ENCODE measurements at regions not wholly inside any gene's neighbourhood (a gene's known extent, or its start where the extent isn't known, plus 50 kb on each side); places are given as distances from the start of the nearest gene placed in this dataset.

DNA sequence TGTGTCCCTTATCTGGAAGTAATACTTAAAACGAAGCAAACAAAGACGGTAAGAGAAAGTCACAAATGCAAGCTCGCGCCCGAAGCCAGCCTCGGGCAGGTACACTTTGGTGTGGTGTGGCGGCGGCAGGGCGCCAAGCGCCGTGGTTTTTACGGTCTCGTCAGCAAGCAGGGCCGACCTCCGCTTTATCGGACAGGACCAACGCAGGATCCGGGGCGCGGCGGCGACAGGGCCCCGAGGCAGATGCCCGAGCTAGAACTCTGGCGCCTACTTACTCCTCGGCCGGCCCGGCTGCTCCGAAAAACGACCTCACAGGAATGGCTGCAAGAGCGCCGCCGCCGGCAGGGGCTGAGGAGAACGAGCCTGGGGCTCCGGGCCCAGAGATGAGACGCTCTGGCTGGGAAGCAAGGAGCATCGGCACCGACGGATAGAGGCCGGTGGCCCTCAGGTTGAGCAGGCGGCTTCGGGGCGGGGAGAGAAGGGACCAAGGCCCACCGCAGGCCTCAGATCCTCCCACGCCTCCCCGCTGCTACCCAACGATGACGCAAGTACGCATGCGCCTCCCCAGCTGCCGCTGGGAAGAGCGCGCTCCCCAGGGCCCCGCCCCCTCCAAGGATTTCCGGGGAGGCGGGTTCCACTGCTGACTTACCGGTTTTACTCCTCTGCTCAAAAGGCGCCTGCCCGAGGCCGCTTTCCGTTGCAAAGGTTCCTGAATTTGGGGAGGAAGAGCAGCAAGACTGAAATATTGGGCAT, 60.6 kb downstream of the FAM217A start (continued):
- TF ChIP-seq ELF1 (tag; IDR thresholded peaks at IDR 0.05) (peak; percentile 82), ILK (tag; IDR thresholded peaks at IDR 0.05; ENCODE audit: borderline replicate concordance, low read depth) (no peak), MEF2A (IDR thresholded peaks at IDR 0.05; ENCODE audit: control insufficient read depth, low read depth, low read length) (no peak), SMARCA5 (IDR thresholded peaks at IDR 0.05) (no peak), RAD21 (CRISPR knock-in tag; conservative IDR thresholded peaks at IDR 0.05 in 1 of 2, IDR thresholded peaks at IDR 0.05 in 1 of 2) (no peak), HIVEP1 (CRISPR knock-in tag; IDR thresholded peaks at IDR 0.05) (peak; percentile 78; the same call in 1 of the 2 replicates), PML (IDR thresholded peaks at IDR 0.05; ENCODE audit: low read length) (peak; percentile 75), SIN3B (IDR thresholded peaks at IDR 0.05; ENCODE audit: low read depth) (peak; percentile 71; the same call in 1 of the 2 replicates), TGIF2 (CRISPR knock-in tag; IDR thresholded peaks at IDR 0.05) (no peak), MCM7 (IDR thresholded peaks at IDR 0.05) (no peak), GTF2E2 (tag; IDR thresholded peaks at IDR 0.05) (peak; percentile 73; the same call in 1 of the 2 replicates), TEAD1 (CRISPR knock-in tag; IDR thresholded peaks at IDR 0.05) (peak; percentile 70 to 73; a peak in 2 of 4 replicates), PCBP2 (IDR thresholded peaks at IDR 0.05; ENCODE audit: low read depth, low read length, poor library complexity, severe bottlenecking) (no peak), MXI1 (IDR thresholded peaks at IDR 0.05; ENCODE audit: low read depth, low read length) (0 out of 2 replicates have a peak, but pooled peaks have one; percentile 44), SP2 (IDR thresholded peaks at IDR 0.05; ENCODE audit: extremely low read depth, low read depth, low read length, poor library complexity, severe bottlenecking) (no peak)
- TF ChIP-seq, protein P1, sequence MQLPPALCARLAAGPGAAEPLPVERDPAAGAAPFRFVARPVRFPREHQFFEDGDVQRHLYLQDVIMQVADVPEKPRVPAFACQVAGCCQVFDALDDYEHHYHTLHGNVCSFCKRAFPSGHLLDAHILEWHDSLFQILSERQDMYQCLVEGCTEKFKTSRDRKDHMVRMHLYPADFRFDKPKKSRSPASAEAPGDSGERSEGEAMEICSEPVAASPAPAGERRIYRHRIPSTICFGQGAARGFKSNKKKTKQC (CRISPR knock-in tag; IDR thresholded peaks at IDR 0.05) = peak; percentile 94
- TF ChIP-seq, protein P2, sequence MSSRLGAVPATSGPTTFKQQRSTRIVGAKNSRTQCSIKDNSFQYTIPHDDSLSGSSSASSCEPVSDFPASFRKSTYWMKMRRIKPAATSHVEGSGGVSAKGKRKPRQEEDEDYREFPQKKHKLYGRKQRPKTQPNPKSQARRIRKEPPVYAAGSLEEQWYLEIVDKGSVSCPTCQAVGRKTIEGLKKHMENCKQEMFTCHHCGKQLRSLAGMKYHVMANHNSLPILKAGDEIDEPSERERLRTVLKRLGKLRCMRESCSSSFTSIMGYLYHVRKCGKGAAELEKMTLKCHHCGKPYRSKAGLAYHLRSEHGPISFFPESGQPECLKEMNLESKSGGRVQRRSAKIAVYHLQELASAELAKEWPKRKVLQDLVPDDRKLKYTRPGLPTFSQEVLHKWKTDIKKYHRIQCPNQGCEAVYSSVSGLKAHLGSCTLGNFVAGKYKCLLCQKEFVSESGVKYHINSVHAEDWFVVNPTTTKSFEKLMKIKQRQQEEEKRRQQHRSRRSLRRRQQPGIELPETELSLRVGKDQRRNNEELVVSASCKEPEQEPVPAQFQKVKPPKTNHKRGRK (tag; IDR thresholded peaks at IDR 0.05) = no peak
- TF ChIP-seq, protein P3, sequence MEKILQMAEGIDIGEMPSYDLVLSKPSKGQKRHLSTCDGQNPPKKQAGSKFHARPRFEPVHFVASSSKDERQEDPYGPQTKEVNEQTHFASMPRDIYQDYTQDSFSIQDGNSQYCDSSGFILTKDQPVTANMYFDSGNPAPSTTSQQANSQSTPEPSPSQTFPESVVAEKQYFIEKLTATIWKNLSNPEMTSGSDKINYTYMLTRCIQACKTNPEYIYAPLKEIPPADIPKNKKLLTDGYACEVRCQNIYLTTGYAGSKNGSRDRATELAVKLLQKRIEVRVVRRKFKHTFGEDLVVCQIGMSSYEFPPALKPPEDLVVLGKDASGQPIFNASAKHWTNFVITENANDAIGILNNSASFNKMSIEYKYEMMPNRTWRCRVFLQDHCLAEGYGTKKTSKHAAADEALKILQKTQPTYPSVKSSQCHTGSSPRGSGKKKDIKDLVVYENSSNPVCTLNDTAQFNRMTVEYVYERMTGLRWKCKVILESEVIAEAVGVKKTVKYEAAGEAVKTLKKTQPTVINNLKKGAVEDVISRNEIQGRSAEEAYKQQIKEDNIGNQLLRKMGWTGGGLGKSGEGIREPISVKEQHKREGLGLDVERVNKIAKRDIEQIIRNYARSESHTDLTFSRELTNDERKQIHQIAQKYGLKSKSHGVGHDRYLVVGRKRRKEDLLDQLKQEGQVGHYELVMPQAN (IDR thresholded peaks at IDR 0.05; ENCODE audit: borderline replicate concordance) = no peak; the same call in 1 of the 2 replicates
